Spleen (tissue), 7 donors: ENCODE measurements at regions not wholly inside any gene's neighbourhood (a gene's known extent, or its start where the extent isn't known, plus 50 kb on each side); places are given as distances from the start of the nearest gene placed in this dataset.

Experiments
- CTCF ChIP-seq, 11 experiments: fragments of 200-600 bp in 7 of 11; fragments of 450-650 bp in 4 of 11; sonication (generic) in 4 of 11; IDR thresholded peaks in 8 of 11; conservative IDR thresholded peaks in 3 of 11; 1 replicate in 7 of 11; 2 replicates in 4 of 11; pipeline versions ENCODE4 v1.4.0 to v1.8.0; 2016 to 2021; ENCODE audit warnings: antibody characterized with exemption in 11 of 11, inconsistent platforms in 4 of 11, mild to moderate bottlenecking in 1 of 11
- POLR2A ChIP-seq, 3 donors: fragments of 450-650 bp; IDR thresholded peaks; one replicate each; pipeline ENCODE4 v1.5.1; 2017; ENCODE audit warnings: antibody characterized with exemption in 3 of 3, mild to moderate bottlenecking in 1 of 3
- POLR2AphosphoS5 ChIP-seq, 3 donors: sonication (generic); formaldehyde crosslinking; IDR thresholded peaks; one replicate each; pipeline ENCODE4 v1.5.1; 2017; ENCODE audit warnings: antibody characterized with exemption in 3 of 3
- donor health status: DM: no; HTN: no; CAD: no; lungs with moderate emphysema.
- donor health status: DM: no; HTN: no; CAD: no.
- donor health status: DM: no; HTN: no; CAD: no.

DNA sequence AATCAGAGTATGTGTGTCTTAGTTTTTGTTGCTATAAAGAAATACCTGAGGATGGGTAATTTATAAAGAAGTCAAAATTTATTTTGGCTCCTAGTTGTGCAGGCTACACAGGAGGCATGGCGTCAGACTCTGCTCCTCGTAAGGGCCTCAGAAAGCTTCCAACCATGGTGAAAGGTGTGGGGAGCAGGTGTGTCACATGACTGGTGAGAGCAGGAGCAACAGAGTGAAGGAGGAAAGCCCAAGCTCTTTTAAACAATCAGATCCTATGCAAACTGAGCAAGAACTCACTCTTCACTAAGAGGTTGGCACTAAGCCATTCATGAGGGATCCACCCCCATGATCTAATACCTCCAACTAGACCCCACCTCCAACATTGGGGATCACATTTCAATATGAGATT, 1524.3 kb downstream of the HACE1 start:
- TF ChIP-seq CTCF (IDR thresholded peaks at IDR 0.05 in 8 of 11, conservative IDR thresholded peaks at IDR 0.05 in 3 of 11) = no peak
- no peak for TF ChIP-seq POLR2AphosphoS5 (IDR thresholded peaks at IDR 0.05)
- TF ChIP-seq POLR2A (IDR thresholded peaks at IDR 0.05) = no peak
